OCI-LY3 (cell line): ENCODE measurements at regions not wholly inside any gene's neighbourhood (a gene's known extent, or its start where the extent isn't known, plus 50 kb on each side); places are given as distances from the start of the nearest gene placed in this dataset.

Experiments used
- H2AFZ ChIP-seq: fragments of 200-600, 300-600 bp; shearing (Covaris generic); 2 replicates; pipeline ENCODE4 v1.6.0; 2014; ENCODE audit warnings: antibody characterized with exemption, low read depth, low read length
- H3K27ac ChIP-seq: fragments of 200-600, 300-600 bp; sonication (generic); 2 replicates; pipeline ENCODE4 v1.5.1; 2014; ENCODE audit warnings: mild to moderate bottlenecking, low read length, moderate library complexity, mixed read lengths
- H3K27me3 ChIP-seq: fragments of 200-600, 300-600 bp; sonication (generic); 2 replicates; pipeline ENCODE4 v1.6.1; 2014; ENCODE audit warnings: low read depth, low read length, mixed read lengths
- H3K36me3 ChIP-seq: fragments of 200-600, 300-600 bp; sonication (generic); replicated peaks from 2 replicates; pipeline ENCODE3; 2014; ENCODE audit warnings: low read depth, low read length, mixed read lengths
- H3K4me1 ChIP-seq: fragments of 300-600, 200-600 bp; sonication (generic); 2 replicates; pipeline ENCODE4 v1.6.1; 2014; ENCODE audit warnings: low read length, mixed read lengths
- H3K4me2 ChIP-seq: fragments of 200-600, 300-600 bp; sonication (generic); 2 replicates; pipeline ENCODE4 v1.6.1; 2014; ENCODE audit warnings: low read length, mixed read lengths
- H3K4me3 ChIP-seq: fragments of 300-600, 200-600 bp; sonication (generic); 2 replicates; pipeline ENCODE4 v1.5.1; 2014; ENCODE audit warnings: antibody characterized with exemption, mild to moderate bottlenecking, low read length, moderate library complexity
- H3K79me2 ChIP-seq: fragments of 300-600, 200-600 bp; shearing (Covaris generic); 2 replicates; pipeline ENCODE4 v1.6.1; 2014; ENCODE audit warnings: mild to moderate bottlenecking, low read length, mixed read lengths
- H3K9ac ChIP-seq: fragments of 300-600, 200-600 bp; shearing (Covaris generic); 2 replicates; pipeline ENCODE4 v1.6.0; 2014; ENCODE audit warnings: mild to moderate bottlenecking, low read length, moderate library complexity
- H3K9me3 ChIP-seq: fragments of 200-600, 300-600 bp; shearing (Covaris generic); 2 replicates; pipeline ENCODE4 v1.6.1; 2014; ENCODE audit warnings: low read length, mixed read lengths; ENCODE audit not compliant: insufficient read depth
- H4K20me1 ChIP-seq: fragments of 200-600, 300-600 bp; sonication (generic); 2 replicates; pipeline ENCODE4 v1.6.1; 2016; ENCODE audit warnings: low read length, mixed read lengths; ENCODE audit not compliant: insufficient read depth
- CTCF ChIP-seq: fragments of 200-600, 300-600 bp; sonication (generic); IDR thresholded peaks from 2 replicates; pipeline ENCODE4 v1.5.1; 2014; ENCODE audit warnings: antibody characterized with exemption, low read length, low read depth
- EZH2phosphoT487 ChIP-seq: fragments of 200-600 bp; shearing (Covaris generic); IDR thresholded peaks from 2 replicates; pipeline ENCODE4 v1.6.1; 2018; ENCODE audit warnings: antibody characterized with exemption, mixed run types, low read depth

- Histone ChIP-seq H3K9ac (no peak overlapping the region), H3K4me3 (no peak overlapping the region), H4K20me1 (no peaks in the 10 kb centered on the region), H3K36me3 (no peaks in the 10 kb centered on the region), H3K27ac (no peak overlapping the region), H3K27me3 (no peaks in the 10 kb centered on the region), H3K4me1 (no peaks in the 10 kb centered on the region), H3K4me2 (no peak overlapping the region), H3K9me3 (0 out of 2 replicates have a peak, but pooled peaks cover 4% of the 10 kb centered on the region), H3K79me2 (no peaks in the 10 kb centered on the region), H2AFZ (no peak overlapping the region)
- no peak for TF ChIP-seq EZH2phosphoT487
- no peak for TF ChIP-seq CTCF
Observed at GRCh38 chr4:1488831-1489638, 82.8 kb upstream of the NKX1-1 start.

- Histone ChIP-seq H3K4me2 (no peak overlapping the region), H3K36me3 (no peaks in the 10 kb centered on the region), H2AFZ (no peak overlapping the region), H3K27me3 (peaks cover 5% of the 10 kb centered on the region; the same call in 1 of the 2 replicates), H3K9me3 (0 out of 2 replicates have a peak, but pooled peaks cover 4% of the 10 kb centered on the region), H4K20me1 (no peaks in the 10 kb centered on the region), H3K79me2 (no peaks in the 10 kb centered on the region), H3K27ac (no peak overlapping the region), H3K4me3 (no peak overlapping the region), H3K9ac (no peak overlapping the region), H3K4me1 (no peaks in the 10 kb centered on the region)
- no peak for TF ChIP-seq EZH2phosphoT487
- no peak for TF ChIP-seq CTCF
Observed at GRCh38 chr4:1488357-1488756, 82.1 kb upstream of the NKX1-1 start.

GRCh38 chr4:1487761-1488160 is 81.5 kb upstream of the NKX1-1 start:
- Histone ChIP-seq H3K79me2 (no peaks in the 10 kb centered on the region), H3K27ac (no peak overlapping the region), H3K4me1 (no peaks in the 10 kb centered on the region), H4K20me1 (no peaks in the 10 kb centered on the region), H3K4me3 (no peak overlapping the region), H3K36me3 (no peaks in the 10 kb centered on the region), H3K4me2 (no peak overlapping the region), H3K9ac (no peak overlapping the region), H3K9me3 (0 out of 2 replicates have a peak, but pooled peaks cover 4% of the 10 kb centered on the region), H2AFZ (no peak overlapping the region), H3K27me3 (peaks cover 11% of the 10 kb centered on the region; the same call in 1 of the 2 replicates)
- no peak for TF ChIP-seq EZH2phosphoT487
- TF ChIP-seq CTCF: no peak

GRCh38 chr4:1487106-1487505 is 80.9 kb upstream of the NKX1-1 start:
- no peaks in the 10 kb centered on the region for H3K36me3 ChIP-seq
- H3K4me3 ChIP-seq: no peak overlapping the region
- no peak overlapping the region for H3K4me2 ChIP-seq
- H3K79me2 ChIP-seq: no peaks in the 10 kb centered on the region
- peaks cover 12% of the 10 kb centered on the region; the same call in 1 of the 2 replicates for H3K27me3 ChIP-seq
- no peaks in the 10 kb centered on the region for H3K4me1 ChIP-seq
- TF ChIP-seq EZH2phosphoT487 (no peak), CTCF (no peak)
- H4K20me1 ChIP-seq: no peaks in the 10 kb centered on the region
- H3K9me3 ChIP-seq: 0 out of 2 replicates have a peak, but pooled peaks cover 4% of the 10 kb centered on the region
- no peak overlapping the region for H3K27ac ChIP-seq
- H3K9ac ChIP-seq: no peak overlapping the region
- H2AFZ ChIP-seq: no peak overlapping the region
